ENCODE measurements at regions not wholly inside any gene's neighbourhood (a gene's known extent, or its start where the extent isn't known, plus 50 kb on each side); places are given as distances from the start of the nearest gene placed in this dataset.

DNA sequence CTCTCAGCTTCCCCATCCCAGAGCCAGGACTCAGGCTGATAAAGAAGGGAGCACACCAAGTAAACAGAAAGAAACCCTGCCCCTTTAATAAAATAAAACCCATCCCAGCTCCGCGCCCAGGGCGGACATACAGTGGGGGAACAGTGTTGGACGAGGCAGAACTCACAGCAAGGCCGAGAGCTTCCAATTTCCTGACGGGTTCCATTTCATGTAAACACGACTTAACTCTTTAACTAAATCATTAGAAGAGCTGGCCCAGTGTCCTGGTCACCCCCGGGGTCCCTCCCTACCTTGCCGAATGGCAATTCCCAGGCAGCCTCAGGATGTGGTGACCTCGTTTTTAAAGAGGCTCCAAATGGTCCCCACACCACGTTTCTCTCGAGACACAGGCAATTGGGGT, 340.7 kb downstream of the FOXL1 start:
- no peak for DNase-seq (ENCODE audit: low read depth in 1 of 2, low spot score in 1 of 2)
- Histone ChIP-seq H3K9me3 (ENCODE audit: low read depth) (no peaks in the 10 kb centered on the region), H3K36me3 (no peaks in the 10 kb centered on the region), H3K27me3 (no peaks in the 10 kb centered on the region), H3K4me3 (no peak overlapping the region), H3K27ac (no peak overlapping the region), H3K4me1 (ENCODE audit: low read depth) (no peaks in the 10 kb centered on the region)
- TF ChIP-seq CTCF (IDR thresholded peaks at IDR 0.05; ENCODE audit: low read depth, low read length): no peak

DNA sequence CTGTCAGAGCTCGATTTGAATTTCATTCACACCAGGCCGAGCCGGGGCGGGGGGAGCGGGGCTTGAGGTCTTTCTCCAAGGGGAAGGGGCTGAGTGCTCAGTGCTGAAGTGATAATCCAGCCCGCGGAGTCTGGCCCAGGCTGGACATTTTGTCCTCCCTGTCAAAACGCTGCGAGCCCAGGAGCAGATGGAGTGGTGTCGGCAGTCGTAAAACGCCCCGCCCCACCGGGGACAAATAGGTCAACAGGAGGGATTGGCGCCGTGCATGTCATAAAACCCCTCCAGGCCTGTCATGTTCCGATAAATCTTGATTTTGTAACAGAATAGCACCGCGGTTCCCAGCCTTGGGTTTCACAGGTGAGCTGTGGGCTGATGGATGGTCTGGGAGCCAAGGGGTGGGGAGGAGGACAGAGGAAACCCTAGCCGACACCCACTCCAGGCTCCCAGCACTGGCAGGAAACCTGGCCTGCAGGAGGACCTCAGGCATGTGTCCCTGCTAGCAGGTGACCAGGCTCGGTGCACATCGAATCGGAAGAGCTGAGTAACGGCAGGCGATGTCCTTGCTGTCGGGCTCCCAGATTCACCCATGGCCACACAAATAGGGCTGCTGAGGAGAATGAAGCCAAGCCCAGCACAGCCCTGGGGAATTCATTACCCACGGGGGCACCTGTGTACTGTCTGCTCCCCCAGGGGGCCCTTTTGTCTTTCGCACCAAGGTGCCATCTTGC, 341.4 kb downstream of the FOXL1 start:
- Histone ChIP-seq H3K27ac (no peak overlapping the region), H3K4me3 (no peak overlapping the region), H3K36me3 (no peaks in the 10 kb centered on the region), H3K4me1 (ENCODE audit: low read depth) (no peaks in the 10 kb centered on the region), H3K27me3 (no peaks in the 10 kb centered on the region), H3K9me3 (ENCODE audit: low read depth) (no peaks in the 10 kb centered on the region)
- TF ChIP-seq CTCF (IDR thresholded peaks at IDR 0.05; ENCODE audit: low read depth, low read length): no peak
- no peak for DNase-seq (ENCODE audit: low read depth in 1 of 2, low spot score in 1 of 2)

DNA sequence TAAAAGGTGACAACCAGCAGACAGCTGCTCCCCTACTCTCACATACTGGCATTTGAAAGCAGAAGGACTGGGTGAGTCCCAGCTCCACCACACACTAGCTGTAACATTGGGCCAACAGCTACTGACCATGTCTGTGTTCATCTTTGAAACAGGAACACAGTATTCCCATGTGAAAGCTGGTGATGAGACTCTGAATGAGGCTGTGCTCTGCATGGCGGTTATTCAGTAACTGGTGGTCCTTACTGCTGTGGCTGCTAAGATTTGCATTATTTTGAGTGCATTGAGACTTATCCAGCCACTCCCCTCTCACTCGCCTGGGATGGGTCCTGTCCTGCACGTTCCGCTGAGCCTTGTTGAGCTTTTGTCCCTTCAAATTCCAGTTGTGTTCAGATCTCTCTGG, 342.9 kb downstream of the FOXL1 start:
- Histone ChIP-seq H3K4me1 (ENCODE audit: low read depth) (peaks cover under 1% of the 10 kb centered on the region), H3K27ac (no peak overlapping the region), H3K27me3 (no peaks in the 10 kb centered on the region), H3K4me3 (no peak overlapping the region), H3K36me3 (no peaks in the 10 kb centered on the region), H3K9me3 (ENCODE audit: low read depth) (no peaks in the 10 kb centered on the region)
- TF ChIP-seq CTCF (IDR thresholded peaks at IDR 0.05; ENCODE audit: low read depth, low read length): no peak
- DNase-seq (ENCODE audit: low read depth in 1 of 2, low spot score in 1 of 2): no peak

GRCh38 chr16:86922311-86922710, 344.0 kb downstream of the FOXL1 start:
- Histone ChIP-seq H3K4me1 (ENCODE audit: low read depth) (peaks cover 7% of the 10 kb centered on the region), H3K9me3 (ENCODE audit: low read depth) (no peaks in the 10 kb centered on the region), H3K36me3 (no peaks in the 10 kb centered on the region), H3K27ac (no peak overlapping the region), H3K4me3 (no peak overlapping the region), H3K27me3 (no peaks in the 10 kb centered on the region)
- no peak for TF ChIP-seq CTCF (IDR thresholded peaks at IDR 0.05; ENCODE audit: low read depth, low read length)
- no peak for DNase-seq (ENCODE audit: low read depth in 1 of 2, low spot score in 1 of 2)

- peaks cover 11% of the 10 kb centered on the region for H3K4me1 ChIP-seq (ENCODE audit: low read depth)
- TF ChIP-seq CTCF (IDR thresholded peaks at IDR 0.05; ENCODE audit: low read depth, low read length): no peak
- H3K36me3 ChIP-seq: no peaks in the 10 kb centered on the region
- no peak overlapping the region for H3K27ac ChIP-seq
- DNase-seq (ENCODE audit: low read depth in 1 of 2, low spot score in 1 of 2): no peak
- no peaks in the 10 kb centered on the region for H3K9me3 ChIP-seq (ENCODE audit: low read depth)
- H3K27me3 ChIP-seq: no peaks in the 10 kb centered on the region
- no peak overlapping the region for H3K4me3 ChIP-seq
Measured at GRCh38 chr16:86923656-86924055, 345.3 kb downstream of the FOXL1 start.

Measured in cardiac muscle cell (in vitro differentiated cells and primary cell).